A549 (cell line): ENCODE measurements at regions not wholly inside any gene's neighbourhood (a gene's known extent, or its start where the extent isn't known, plus 50 kb on each side); places are given as distances from the start of the nearest gene placed in this dataset.

Source experiments
- ATAC-seq, 2 experiments: fragments of 200-7000 bp in 1 of 2; fragments of >200 bp in 1 of 2; cut with Nextera tagmentation in 1 of 2; cut with Tn5 transposase in 1 of 2; 3 replicates each; pipeline versions ENCODE4 v1.8.0 to v1.9.1; 2018 to 2020; ENCODE audit warnings: mild to moderate bottlenecking in 1 of 2, moderate library complexity in 1 of 2
- CTCF ChIA-PET: fragments of 300-600 bp; sonication (Branson Sonifier 250); formaldehyde crosslinking; extraction: SDS; loops from one replicate; lab custom pipeline; 2021; ENCODE audit warnings: antibody characterized with exemption, inconsistent platforms; lab: Yijun Ruan, JAX
- POLR2A ChIA-PET: fragments of 350-600 bp; formaldehyde crosslinking; extraction: SDS; loops from one replicate; lab custom pipeline; 2021; ENCODE audit warnings: antibody characterized with exemption, inconsistent platforms; lab: Yijun Ruan, JAX
- DNase-seq, 2 experiments: peaks; one replicate each; pipeline versions ENCODE4 v3.0.0 to v3.0.0-alpha.2; 2011 to 2016; ENCODE audit warnings: low read depth in 1 of 2, low spot score in 1 of 2
- FAIRE-seq: peaks from 2 replicates; lab custom pipeline; 2011; peaks lifted over from hg19 to GRCh38; lab: Jason Lieb, UNC
- H3K27ac ChIP-seq, 2 experiments: fragments of >200 bp; sonication (Bioruptor Twin); formaldehyde crosslinking; 3 replicates each; pipeline ENCODE4 v1.5.1; 2016 to 2017
- H3K4me1 ChIP-seq: fragments of >200 bp; sonication (Bioruptor Twin); formaldehyde crosslinking; 3 replicates; pipeline ENCODE4 v1.6.1; 2016
- H3K4me2 ChIP-seq: fragments of >200 bp; sonication (Bioruptor Twin); formaldehyde crosslinking; 3 replicates; pipeline ENCODE4 v1.6.1; 2016
- H3K4me3 ChIP-seq: fragments of >200 bp; sonication (Bioruptor Twin); formaldehyde crosslinking; 3 replicates; pipeline ENCODE4 v1.5.1; 2016
- H3K9me3 ChIP-seq: fragments of >200 bp; sonication (Bioruptor Twin); formaldehyde crosslinking; 3 replicates; pipeline ENCODE4 v1.6.1; 2016
- CEBPB ChIP-seq, 2 experiments: fragments of >200 bp in 1 of 2; sonication (Bioruptor Twin) in 1 of 2; formaldehyde crosslinking in 1 of 2; IDR thresholded peaks; 2 replicates each; pipeline ENCODE4 v1.6.1; 2012 to 2016
- EHF ChIP-seq: fragments of 250-450 bp; sonication (Bioruptor Pico); IDR thresholded peaks from 2 replicates; pipeline ENCODE4 v1.5.0; 2020; ENCODE audit warnings: mild to moderate bottlenecking
- EP300 ChIP-seq, 2 experiments: fragments of >200 bp; sonication (Bioruptor Twin); formaldehyde crosslinking; IDR thresholded peaks; 2 replicates in 1 of 2; 3 replicates in 1 of 2; pipeline ENCODE4 v1.6.1; 2016 to 2017
- ESRRA ChIP-seq: fragments of 150-350 bp; IDR thresholded peaks from 2 replicates; pipeline ENCODE4 v1.6.1; 2014; ENCODE audit warnings: mild to moderate bottlenecking, low read length, borderline replicate concordance
- FOSB ChIP-seq: fragments of 250-450 bp; sonication (Bioruptor Pico); IDR thresholded peaks from 2 replicates; pipeline ENCODE4 v1.5.0; 2020; ENCODE audit warnings: mild to moderate bottlenecking, moderate library complexity
- FOXS1 ChIP-seq: fragments of 250-450 bp; sonication (Bioruptor Pico); IDR thresholded peaks from 2 replicates; pipeline ENCODE4 v1.5.0; 2020; ENCODE audit warnings: mild to moderate bottlenecking, moderate library complexity
- GATA3 ChIP-seq: IDR thresholded peaks from 2 replicates; pipeline ENCODE4 v1.6.1; 2012; ENCODE audit warnings: borderline replicate concordance
- HEYL ChIP-seq: fragments of 250-450 bp; sonication (Bioruptor Pico); IDR thresholded peaks from 2 replicates; pipeline ENCODE4 v1.8.0; 2021; ENCODE audit warnings: mild to moderate bottlenecking, moderate library complexity
- HOXA7 ChIP-seq: fragments of 250-450 bp; sonication (Bioruptor Pico); IDR thresholded peaks from 2 replicates; pipeline ENCODE4 v1.5.0; 2020; ENCODE audit warnings: mild to moderate bottlenecking, moderate library complexity
- JUN ChIP-seq, 2 experiments: fragments of >200 bp; sonication (Bioruptor Twin); formaldehyde crosslinking; IDR thresholded peaks; 2 replicates in 1 of 2; 3 replicates in 1 of 2; pipeline ENCODE4 v1.6.1; 2016 to 2017
- NPAS2 ChIP-seq: fragments of 250-450 bp; sonication (Bioruptor Pico); IDR thresholded peaks from 2 replicates; pipeline ENCODE4 v1.8.0; 2022; ENCODE audit warnings: mild to moderate bottlenecking, moderate library complexity, borderline replicate concordance
- PHF8 ChIP-seq: fragments of 200-600 bp; sonication (generic); IDR thresholded peaks from 2 replicates; pipeline ENCODE4 v1.6.1; 2016; ENCODE audit warnings: low read depth, mild to moderate bottlenecking, antibody characterized with exemption, moderate library complexity, borderline replicate concordance
- POLR2A ChIP-seq: IDR thresholded peaks from 2 replicates; pipeline ENCODE4 v1.6.1; 2012; ENCODE audit warnings: mild to moderate bottlenecking, low read length
- POLR2AphosphoS2 ChIP-seq: conservative IDR thresholded peaks from 2 replicates; pipeline ENCODE4 v1.6.1; 2012; ENCODE audit warnings: low read length, improper control_type of control experiment, inconsistent platforms
- RARB ChIP-seq: fragments of 250-450 bp; sonication (Bioruptor Pico); IDR thresholded peaks from 2 replicates; pipeline ENCODE4 v1.8.0; 2021; ENCODE audit warnings: mild to moderate bottlenecking, moderate library complexity
- RFX5 ChIP-seq: fragments of 450-650 bp; IDR thresholded peaks from 2 replicates; pipeline ENCODE4 v1.7.1; 2014; ENCODE audit warnings: antibody characterized with exemption, mild to moderate bottlenecking, moderate library complexity
- SMC3 ChIP-seq: fragments of >200 bp; sonication (Bioruptor Twin); formaldehyde crosslinking; IDR thresholded peaks from 3 replicates; pipeline ENCODE4 v1.6.1; 2018; ENCODE audit warnings: inconsistent platforms
- TP53 ChIP-seq: fragments of 250-450 bp; sonication (Bioruptor Pico); IDR thresholded peaks from 2 replicates; pipeline ENCODE4 v1.5.0; 2021; ENCODE audit warnings: mild to moderate bottlenecking, moderate library complexity
- ZFP36 ChIP-seq: fragments of 450-650 bp; IDR thresholded peaks from 2 replicates; pipeline ENCODE4 v1.6.1; 2014; ENCODE audit warnings: borderline replicate concordance; ENCODE audit not compliant: partially characterized antibody
- ZNF302 ChIP-seq: fragments of 250-450 bp; sonication (Bioruptor Pico); IDR thresholded peaks from 2 replicates; pipeline ENCODE4 v1.9.0; 2021; ENCODE audit warnings: inconsistent platforms, mild to moderate bottlenecking, moderate library complexity
- ZSCAN20 ChIP-seq: fragments of 250-450 bp; sonication (Bioruptor Pico); IDR thresholded peaks from 2 replicates; pipeline ENCODE4 v1.8.0; 2022; ENCODE audit warnings: mild to moderate bottlenecking, moderate library complexity
- WGBS: methylation state at CpG from one replicate; pipeline ENCODE4 v1.1.6; 2017; ENCODE audit errors: missing lambda C conversion rate; 5-methylcytosine and 5-hydroxymethylcytosine counted together
- TF ChIP-seq, protein P1 (sequence below): fragments of 150-350 bp; IDR thresholded peaks from 2 replicates; pipeline ENCODE4 v1.6.1; 2014; ENCODE audit warnings: low read depth, mild to moderate bottlenecking, low read length
- TF ChIP-seq, protein P2 (sequence below): fragments of >200 bp; sonication (Bioruptor Twin); formaldehyde crosslinking; IDR thresholded peaks from 2 replicates; pipeline ENCODE4 v1.6.1; 2016
- TF ChIP-seq, protein P3 (sequence below): fragments of 200-600 bp; sonication (generic); IDR thresholded peaks from 2 replicates; pipeline ENCODE4 v1.6.1; 2016; ENCODE audit warnings: antibody characterized with exemption, mild to moderate bottlenecking, moderate library complexity
- TF ChIP-seq, protein P4 (sequence below): fragments of >200 bp; sonication (Bioruptor Twin); formaldehyde crosslinking; IDR thresholded peaks from 3 replicates; pipeline ENCODE4 v1.5.1; 2016

DNA sequence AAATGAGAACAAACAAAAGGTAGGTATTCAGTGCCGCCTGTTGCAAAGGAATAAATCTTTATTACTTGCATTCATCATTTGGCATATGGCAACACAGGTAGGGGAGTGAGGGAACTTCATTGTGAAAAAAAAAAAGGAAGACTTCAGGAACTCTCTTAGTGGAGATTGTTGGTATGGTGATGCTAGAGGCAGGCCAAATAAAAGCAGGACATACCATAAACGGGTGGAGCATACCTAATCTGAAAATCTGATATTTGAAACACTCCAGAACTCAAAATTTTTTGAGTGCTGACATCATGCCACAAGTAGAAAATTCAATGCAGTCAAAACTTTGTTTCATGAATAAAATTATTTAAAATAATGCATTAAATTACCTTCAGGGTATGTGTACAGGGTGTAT, 425.8 kb upstream of the SYT4 start:
- Histone ChIP-seq H3K4me1 (no peaks in the 10 kb centered on the region), H3K4me2 (no peak overlapping the region), H3K27ac (no peak overlapping the region), H3K9me3 (no peaks in the 10 kb centered on the region), H3K4me3 (no peak overlapping the region)
- ATAC-seq (no peak), FAIRE-seq (no peak), DNase-seq (no peak)
- 0% methylated on average over 2 of the region's 2 CpGs for WGBS
- ChIA-PET CTCF (no interaction called here), POLR2A (no interaction called here)
- TF ChIP-seq ZSCAN20 (CRISPR knock-in tag) = no peak
- no peak for TF ChIP-seq ZNF302
- no peak for TF ChIP-seq JUN (IDR thresholded peaks at IDR 0.05)
- TF ChIP-seq NPAS2 (CRISPR knock-in tag) = no peak
- no peak for TF ChIP-seq POLR2AphosphoS2
- TF ChIP-seq PHF8 = no peak
- no peak for TF ChIP-seq POLR2A
- no peak for TF ChIP-seq GATA3
- TF ChIP-seq HOXA7 (CRISPR knock-in tag) = no peak
- TF ChIP-seq RARB (CRISPR knock-in tag) = no peak
- TF ChIP-seq, protein P1, sequence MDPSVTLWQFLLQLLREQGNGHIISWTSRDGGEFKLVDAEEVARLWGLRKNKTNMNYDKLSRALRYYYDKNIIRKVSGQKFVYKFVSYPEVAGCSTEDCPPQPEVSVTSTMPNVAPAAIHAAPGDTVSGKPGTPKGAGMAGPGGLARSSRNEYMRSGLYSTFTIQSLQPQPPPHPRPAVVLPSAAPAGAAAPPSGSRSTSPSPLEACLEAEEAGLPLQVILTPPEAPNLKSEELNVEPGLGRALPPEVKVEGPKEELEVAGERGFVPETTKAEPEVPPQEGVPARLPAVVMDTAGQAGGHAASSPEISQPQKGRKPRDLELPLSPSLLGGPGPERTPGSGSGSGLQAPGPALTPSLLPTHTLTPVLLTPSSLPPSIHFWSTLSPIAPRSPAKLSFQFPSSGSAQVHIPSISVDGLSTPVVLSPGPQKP = no peak
- TF ChIP-seq, protein P2, sequence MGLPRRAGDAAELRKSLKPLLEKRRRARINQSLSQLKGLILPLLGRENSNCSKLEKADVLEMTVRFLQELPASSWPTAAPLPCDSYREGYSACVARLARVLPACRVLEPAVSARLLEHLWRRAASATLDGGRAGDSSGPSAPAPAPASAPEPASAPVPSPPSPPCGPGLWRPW = no peak
- no peak for TF ChIP-seq FOSB (CRISPR knock-in tag)
- no peak for TF ChIP-seq TP53 (CRISPR knock-in tag)

DNA sequence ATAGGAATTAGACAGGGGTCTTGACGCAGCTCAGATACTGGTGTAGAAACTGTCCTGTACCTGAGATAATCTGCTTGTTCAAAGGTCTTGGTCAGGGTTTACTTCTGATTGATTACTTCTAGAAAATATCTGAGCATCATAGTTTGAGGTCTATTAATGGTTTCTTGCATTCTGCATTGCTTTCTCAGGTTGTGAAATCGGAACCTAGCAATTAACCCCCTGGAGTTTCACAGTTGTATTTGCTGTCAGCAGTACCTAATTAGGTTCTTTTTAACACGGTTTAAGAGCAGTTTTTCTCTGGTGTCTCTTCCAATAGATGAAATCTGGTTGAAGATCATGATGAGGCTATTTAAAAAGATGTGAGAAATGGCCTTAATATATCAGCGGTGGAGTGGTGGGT, 428.6 kb upstream of the SYT4 start:
- no peak for ATAC-seq
- Histone ChIP-seq H3K4me2 (no peak overlapping the region), H3K27ac (no peak overlapping the region), H3K4me1 (no peaks in the 10 kb centered on the region), H3K9me3 (no peaks in the 10 kb centered on the region), H3K4me3 (no peak overlapping the region)
- TF ChIP-seq, protein P3, sequence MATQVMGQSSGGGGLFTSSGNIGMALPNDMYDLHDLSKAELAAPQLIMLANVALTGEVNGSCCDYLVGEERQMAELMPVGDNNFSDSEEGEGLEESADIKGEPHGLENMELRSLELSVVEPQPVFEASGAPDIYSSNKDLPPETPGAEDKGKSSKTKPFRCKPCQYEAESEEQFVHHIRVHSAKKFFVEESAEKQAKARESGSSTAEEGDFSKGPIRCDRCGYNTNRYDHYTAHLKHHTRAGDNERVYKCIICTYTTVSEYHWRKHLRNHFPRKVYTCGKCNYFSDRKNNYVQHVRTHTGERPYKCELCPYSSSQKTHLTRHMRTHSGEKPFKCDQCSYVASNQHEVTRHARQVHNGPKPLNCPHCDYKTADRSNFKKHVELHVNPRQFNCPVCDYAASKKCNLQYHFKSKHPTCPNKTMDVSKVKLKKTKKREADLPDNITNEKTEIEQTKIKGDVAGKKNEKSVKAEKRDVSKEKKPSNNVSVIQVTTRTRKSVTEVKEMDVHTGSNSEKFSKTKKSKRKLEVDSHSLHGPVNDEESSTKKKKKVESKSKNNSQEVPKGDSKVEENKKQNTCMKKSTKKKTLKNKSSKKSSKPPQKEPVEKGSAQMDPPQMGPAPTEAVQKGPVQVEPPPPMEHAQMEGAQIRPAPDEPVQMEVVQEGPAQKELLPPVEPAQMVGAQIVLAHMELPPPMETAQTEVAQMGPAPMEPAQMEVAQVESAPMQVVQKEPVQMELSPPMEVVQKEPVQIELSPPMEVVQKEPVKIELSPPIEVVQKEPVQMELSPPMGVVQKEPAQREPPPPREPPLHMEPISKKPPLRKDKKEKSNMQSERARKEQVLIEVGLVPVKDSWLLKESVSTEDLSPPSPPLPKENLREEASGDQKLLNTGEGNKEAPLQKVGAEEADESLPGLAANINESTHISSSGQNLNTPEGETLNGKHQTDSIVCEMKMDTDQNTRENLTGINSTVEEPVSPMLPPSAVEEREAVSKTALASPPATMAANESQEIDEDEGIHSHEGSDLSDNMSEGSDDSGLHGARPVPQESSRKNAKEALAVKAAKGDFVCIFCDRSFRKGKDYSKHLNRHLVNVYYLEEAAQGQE = no peak
- TF ChIP-seq EP300 (IDR thresholded peaks at IDR 0.05) (no peak), JUN (IDR thresholded peaks at IDR 0.05) (no peak), ESRRA (no peak), HOXA7 (CRISPR knock-in tag) (no peak), SMC3 (no peak), CEBPB (IDR thresholded peaks at IDR 0.05) (no peak), NPAS2 (CRISPR knock-in tag) (no peak), ZFP36 (no peak), RFX5 (no peak), EHF (no peak), ZNF302 (no peak), POLR2A (no peak), HEYL (CRISPR knock-in tag) (no peak), FOXS1 (CRISPR knock-in tag) (no peak), TP53 (CRISPR knock-in tag) (no peak), PHF8 (no peak)
- TF ChIP-seq, protein P4, sequence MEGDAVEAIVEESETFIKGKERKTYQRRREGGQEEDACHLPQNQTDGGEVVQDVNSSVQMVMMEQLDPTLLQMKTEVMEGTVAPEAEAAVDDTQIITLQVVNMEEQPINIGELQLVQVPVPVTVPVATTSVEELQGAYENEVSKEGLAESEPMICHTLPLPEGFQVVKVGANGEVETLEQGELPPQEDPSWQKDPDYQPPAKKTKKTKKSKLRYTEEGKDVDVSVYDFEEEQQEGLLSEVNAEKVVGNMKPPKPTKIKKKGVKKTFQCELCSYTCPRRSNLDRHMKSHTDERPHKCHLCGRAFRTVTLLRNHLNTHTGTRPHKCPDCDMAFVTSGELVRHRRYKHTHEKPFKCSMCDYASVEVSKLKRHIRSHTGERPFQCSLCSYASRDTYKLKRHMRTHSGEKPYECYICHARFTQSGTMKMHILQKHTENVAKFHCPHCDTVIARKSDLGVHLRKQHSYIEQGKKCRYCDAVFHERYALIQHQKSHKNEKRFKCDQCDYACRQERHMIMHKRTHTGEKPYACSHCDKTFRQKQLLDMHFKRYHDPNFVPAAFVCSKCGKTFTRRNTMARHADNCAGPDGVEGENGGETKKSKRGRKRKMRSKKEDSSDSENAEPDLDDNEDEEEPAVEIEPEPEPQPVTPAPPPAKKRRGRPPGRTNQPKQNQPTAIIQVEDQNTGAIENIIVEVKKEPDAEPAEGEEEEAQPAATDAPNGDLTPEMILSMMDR = no peak
- TF ChIP-seq, protein P2 = no peak
- CTCF ChIA-PET = no interaction called here
- FAIRE-seq = no peak
- 7% methylated on average over 4 of the region's 4 CpGs for WGBS
- DNase-seq = no peak
- POLR2A ChIA-PET = no interaction called here
